Liver (tissue), 7 donors: ENCODE measurements at regions not wholly inside any gene's neighbourhood (a gene's known extent, or its start where the extent isn't known, plus 50 kb on each side); places are given as distances from the start of the nearest gene placed in this dataset.

Experiments
- DNase-seq: peaks from one replicate; pipeline ENCODE4 v3.0.0-alpha.2; 2017; ENCODE audit warnings: low spot score
- H3K27ac ChIP-seq, 2 donors: one replicate each; pipeline ENCODE4 v1.7.0; 2013; ENCODE audit warnings: inconsistent platforms in 2 of 2, low read length in 2 of 2, control low read depth in 1 of 2, low read depth in 1 of 2, mild to moderate bottlenecking in 1 of 2
- H3K27me3 ChIP-seq, 4 donors: one replicate each; pipeline versions ENCODE4 v1.6.1 to v1.7.0; 2013; ENCODE audit warnings: low read length in 3 of 4, inconsistent platforms in 1 of 4, mild to moderate bottlenecking in 1 of 4, moderate library complexity in 1 of 4; ENCODE audit not compliant: control insufficient read depth in 4 of 4, insufficient read depth in 4 of 4
- H3K36me3 ChIP-seq, 4 donors: one replicate each; pipeline versions ENCODE4 v1.6.1 to v1.7.0; 2013; ENCODE audit warnings: low read length in 3 of 4, mild to moderate bottlenecking in 3 of 4, low read depth in 1 of 4, moderate library complexity in 1 of 4; ENCODE audit not compliant: control insufficient read depth in 4 of 4, insufficient read depth in 3 of 4
- H3K4me1 ChIP-seq, 4 donors: one replicate each; pipeline versions ENCODE4 v1.6.1 to v1.7.0; 2013; ENCODE audit warnings: low read length in 3 of 4, mild to moderate bottlenecking in 3 of 4, moderate library complexity in 1 of 4; ENCODE audit not compliant: control insufficient read depth in 4 of 4, insufficient read depth in 4 of 4
- H3K4me3 ChIP-seq, 3 donors: one replicate each; pipeline versions ENCODE4 v1.6.1 to v1.7.0; 2013; ENCODE audit warnings: low read length in 3 of 3, control low read depth in 1 of 3, low read depth in 1 of 3, mild to moderate bottlenecking in 1 of 3
- H3K9ac ChIP-seq, 2 donors: one replicate each; pipeline ENCODE4 v1.7.0; 2013; ENCODE audit warnings: low read length in 2 of 2, mild to moderate bottlenecking in 2 of 2, moderate library complexity in 2 of 2, control low read depth in 1 of 2, low read depth in 1 of 2
- H3K9me3 ChIP-seq, 4 donors: one replicate each; pipeline versions ENCODE4 v1.6.1 to v1.7.0; 2013; ENCODE audit warnings: low read length in 3 of 4; ENCODE audit not compliant: control insufficient read depth in 4 of 4
- EGR1 ChIP-seq, 2 donors: IDR thresholded peaks; 2 replicates each; pipeline ENCODE4 v1.6.1; 2016 to 2018; ENCODE audit warnings: antibody characterized with exemption in 2 of 2, low read depth in 2 of 2
- FOXA1 ChIP-seq: IDR thresholded peaks from 2 replicates; pipeline ENCODE4 v1.6.1; 2016; ENCODE audit warnings: antibody characterized with exemption
- GABPA ChIP-seq, 2 donors: IDR thresholded peaks in 1 of 2; conservative IDR thresholded peaks in 1 of 2; 2 replicates each; pipeline ENCODE4 v1.6.1; 2016; ENCODE audit warnings: antibody characterized with exemption in 2 of 2, mild to moderate bottlenecking in 1 of 2, moderate library complexity in 1 of 2
- HNF4G ChIP-seq: IDR thresholded peaks from 2 replicates; pipeline ENCODE4 v1.6.1; 2016; ENCODE audit warnings: antibody characterized with exemption
- RXRA ChIP-seq, 2 donors: IDR thresholded peaks; 2 replicates each; pipeline ENCODE4 v1.6.1; 2017 to 2018; ENCODE audit warnings: antibody characterized with exemption in 2 of 2, mild to moderate bottlenecking in 1 of 2
- SP1 ChIP-seq: IDR thresholded peaks from 2 replicates; pipeline ENCODE4 v1.6.1; 2018; ENCODE audit warnings: antibody characterized with exemption, mild to moderate bottlenecking
- TAF1 ChIP-seq: conservative IDR thresholded peaks from 2 replicates; pipeline ENCODE4 v1.6.1; 2016; ENCODE audit warnings: antibody characterized with exemption, mild to moderate bottlenecking
- YY1 ChIP-seq: IDR thresholded peaks from 2 replicates; pipeline ENCODE4 v1.6.1; 2016; ENCODE audit warnings: antibody characterized with exemption, mild to moderate bottlenecking
- WGBS: extraction: QIAGEN DNeasy Blood & Tissue Kit; methylation state at CpG from one replicate; pipeline ENCODE4 v1.1.7; 2013; 5-methylcytosine and 5-hydroxymethylcytosine counted together
- TF ChIP-seq, protein P1 (sequence below): IDR thresholded peaks from 2 replicates; pipeline ENCODE4 v1.6.1; 2016; ENCODE audit warnings: antibody characterized with exemption
- TF ChIP-seq, protein P2 (sequence below): IDR thresholded peaks from 2 replicates; pipeline ENCODE4 v1.6.1; 2016; ENCODE audit warnings: antibody characterized with exemption
- TF ChIP-seq, protein P3 (sequence below): IDR thresholded peaks from 2 replicates; pipeline ENCODE4 v1.6.1; 2016; ENCODE audit warnings: antibody characterized with exemption, mild to moderate bottlenecking
- TF ChIP-seq, protein P4 (sequence below): IDR thresholded peaks from 2 replicates; pipeline ENCODE4 v1.6.1; 2016; ENCODE audit warnings: antibody characterized with exemption
- donor health status: healthy.
- donor health status: healthy.
- donor health status: healthy.
- donor health status: healthy.

DNA sequence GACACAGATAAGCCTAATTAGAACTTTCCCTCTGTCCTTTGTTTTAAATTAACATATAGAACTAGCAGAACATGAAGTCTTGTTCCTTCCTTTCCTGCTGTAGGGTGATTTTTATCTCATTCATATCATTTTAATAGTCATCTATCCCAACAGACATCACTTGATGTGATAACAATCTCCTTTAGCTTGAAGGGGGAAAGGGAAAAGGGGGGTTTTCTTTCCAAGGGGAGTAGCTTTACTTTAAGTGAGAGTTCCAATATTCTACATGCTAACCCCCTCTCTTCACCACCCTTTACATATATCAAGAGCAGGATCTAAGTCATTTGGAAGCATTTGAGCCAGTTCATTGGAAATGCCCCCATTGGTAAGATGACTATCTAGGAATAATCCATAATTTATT lies 241.9 kb downstream of the HHIPL2 start (continued):
- TF ChIP-seq EGR1 (IDR thresholded peaks at IDR 0.05; ENCODE audit: low read depth in 2 of 2) (no peak), HNF4G (no peak), RXRA (IDR thresholded peaks at IDR 0.05) (no peak), FOXA1 (no peak), GABPA (IDR thresholded peaks at IDR 0.05 in 1 of 2, conservative IDR thresholded peaks at IDR 0.05 in 1 of 2) (no peak)
- TF ChIP-seq, protein P1, sequence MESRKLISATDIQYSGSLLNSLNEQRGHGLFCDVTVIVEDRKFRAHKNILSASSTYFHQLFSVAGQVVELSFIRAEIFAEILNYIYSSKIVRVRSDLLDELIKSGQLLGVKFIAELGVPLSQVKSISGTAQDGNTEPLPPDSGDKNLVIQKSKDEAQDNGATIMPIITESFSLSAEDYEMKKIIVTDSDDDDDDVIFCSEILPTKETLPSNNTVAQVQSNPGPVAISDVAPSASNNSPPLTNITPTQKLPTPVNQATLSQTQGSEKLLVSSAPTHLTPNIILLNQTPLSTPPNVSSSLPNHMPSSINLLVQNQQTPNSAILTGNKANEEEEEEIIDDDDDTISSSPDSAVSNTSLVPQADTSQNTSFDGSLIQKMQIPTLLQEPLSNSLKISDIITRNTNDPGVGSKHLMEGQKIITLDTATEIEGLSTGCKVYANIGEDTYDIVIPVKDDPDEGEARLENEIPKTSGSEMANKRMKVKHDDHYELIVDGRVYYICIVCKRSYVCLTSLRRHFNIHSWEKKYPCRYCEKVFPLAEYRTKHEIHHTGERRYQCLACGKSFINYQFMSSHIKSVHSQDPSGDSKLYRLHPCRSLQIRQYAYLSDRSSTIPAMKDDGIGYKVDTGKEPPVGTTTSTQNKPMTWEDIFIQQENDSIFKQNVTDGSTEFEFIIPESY = no peak

DNA sequence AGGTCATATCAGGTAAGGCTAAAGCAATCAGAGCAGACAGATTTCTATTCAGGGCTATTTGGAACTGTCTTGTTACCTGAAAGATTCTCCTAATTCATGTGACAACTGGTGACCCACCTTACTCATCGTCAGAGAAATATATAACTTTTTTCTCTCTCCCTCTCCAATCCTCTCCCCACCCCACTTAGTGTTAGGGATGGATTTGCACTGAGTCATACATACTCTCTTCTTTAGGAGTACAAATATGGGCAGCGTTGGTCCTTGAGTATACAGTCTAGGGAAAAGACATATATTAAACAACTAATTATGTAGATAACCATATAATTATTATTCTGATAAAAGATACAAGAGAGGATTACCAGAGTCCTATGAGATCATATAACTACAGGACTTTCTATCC lies 246.3 kb downstream of the HHIPL2 start:
- Histone ChIP-seq H3K36me3 (no peaks in the 10 kb centered on the region), H3K4me1 (no peaks in the 10 kb centered on the region), H3K9ac (no peak overlapping the region), H3K27me3 (no peaks in the 10 kb centered on the region), H3K27ac (no peak overlapping the region), H3K4me3 (no peak overlapping the region), H3K9me3 (no peaks in the 10 kb centered on the region)
- DNase-seq = no peak
- TF ChIP-seq, protein P2, sequence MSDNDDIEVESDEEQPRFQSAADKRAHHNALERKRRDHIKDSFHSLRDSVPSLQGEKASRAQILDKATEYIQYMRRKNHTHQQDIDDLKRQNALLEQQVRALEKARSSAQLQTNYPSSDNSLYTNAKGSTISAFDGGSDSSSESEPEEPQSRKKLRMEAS = no peak
- TF ChIP-seq, protein P3, sequence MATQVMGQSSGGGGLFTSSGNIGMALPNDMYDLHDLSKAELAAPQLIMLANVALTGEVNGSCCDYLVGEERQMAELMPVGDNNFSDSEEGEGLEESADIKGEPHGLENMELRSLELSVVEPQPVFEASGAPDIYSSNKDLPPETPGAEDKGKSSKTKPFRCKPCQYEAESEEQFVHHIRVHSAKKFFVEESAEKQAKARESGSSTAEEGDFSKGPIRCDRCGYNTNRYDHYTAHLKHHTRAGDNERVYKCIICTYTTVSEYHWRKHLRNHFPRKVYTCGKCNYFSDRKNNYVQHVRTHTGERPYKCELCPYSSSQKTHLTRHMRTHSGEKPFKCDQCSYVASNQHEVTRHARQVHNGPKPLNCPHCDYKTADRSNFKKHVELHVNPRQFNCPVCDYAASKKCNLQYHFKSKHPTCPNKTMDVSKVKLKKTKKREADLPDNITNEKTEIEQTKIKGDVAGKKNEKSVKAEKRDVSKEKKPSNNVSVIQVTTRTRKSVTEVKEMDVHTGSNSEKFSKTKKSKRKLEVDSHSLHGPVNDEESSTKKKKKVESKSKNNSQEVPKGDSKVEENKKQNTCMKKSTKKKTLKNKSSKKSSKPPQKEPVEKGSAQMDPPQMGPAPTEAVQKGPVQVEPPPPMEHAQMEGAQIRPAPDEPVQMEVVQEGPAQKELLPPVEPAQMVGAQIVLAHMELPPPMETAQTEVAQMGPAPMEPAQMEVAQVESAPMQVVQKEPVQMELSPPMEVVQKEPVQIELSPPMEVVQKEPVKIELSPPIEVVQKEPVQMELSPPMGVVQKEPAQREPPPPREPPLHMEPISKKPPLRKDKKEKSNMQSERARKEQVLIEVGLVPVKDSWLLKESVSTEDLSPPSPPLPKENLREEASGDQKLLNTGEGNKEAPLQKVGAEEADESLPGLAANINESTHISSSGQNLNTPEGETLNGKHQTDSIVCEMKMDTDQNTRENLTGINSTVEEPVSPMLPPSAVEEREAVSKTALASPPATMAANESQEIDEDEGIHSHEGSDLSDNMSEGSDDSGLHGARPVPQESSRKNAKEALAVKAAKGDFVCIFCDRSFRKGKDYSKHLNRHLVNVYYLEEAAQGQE = no peak
- no peak for TF ChIP-seq HNF4G
- TF ChIP-seq, protein P4, sequence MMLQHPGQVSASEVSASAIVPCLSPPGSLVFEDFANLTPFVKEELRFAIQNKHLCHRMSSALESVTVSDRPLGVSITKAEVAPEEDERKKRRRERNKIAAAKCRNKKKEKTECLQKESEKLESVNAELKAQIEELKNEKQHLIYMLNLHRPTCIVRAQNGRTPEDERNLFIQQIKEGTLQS = no peak
- TF ChIP-seq SP1 = no peak
- 73% methylated on average over 2 of the region's 2 CpGs for WGBS

DNA sequence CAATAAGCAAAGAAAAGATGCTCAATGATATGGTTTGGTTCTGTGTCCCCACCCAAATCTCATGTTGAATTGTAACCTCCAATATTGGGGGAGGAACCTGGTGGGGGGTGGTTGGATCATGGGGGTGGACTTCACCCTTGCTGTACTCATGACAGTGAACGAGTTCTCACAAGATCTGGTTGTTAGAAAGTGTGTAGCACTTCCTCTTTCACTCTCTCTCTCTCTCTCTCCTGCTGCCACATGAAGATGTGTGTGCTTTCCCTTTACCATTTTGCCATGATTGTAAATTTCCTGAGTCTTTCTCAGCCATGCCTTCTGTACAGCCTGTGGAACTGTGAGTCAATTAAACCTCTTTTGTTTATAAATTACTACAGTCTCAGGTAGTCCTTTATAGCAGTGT lies 248.4 kb downstream of the HHIPL2 start:
- WGBS = 53% methylated on average over 1 of the region's 1 CpG
- peaks cover 0 to 4% (median 0%) of the 10 kb centered on the region in 4 donors for H3K9me3 ChIP-seq
- H3K4me3 ChIP-seq = no peak overlapping the region
- no peak overlapping the region for H3K27ac ChIP-seq
- no peak overlapping the region for H3K9ac ChIP-seq
- H3K36me3 ChIP-seq = no peaks in the 10 kb centered on the region
- no peaks in the 10 kb centered on the region for H3K27me3 ChIP-seq
- H3K4me1 ChIP-seq = no peaks in the 10 kb centered on the region
- TF ChIP-seq TAF1 = no peak
- no peak for TF ChIP-seq SP1
- TF ChIP-seq YY1 = no peak
- DNase-seq = no peak
